ENCODE measurements at regions not wholly inside any gene's neighbourhood (a gene's known extent, or its start where the extent isn't known, plus 50 kb on each side); places are given as distances from the start of the nearest gene placed in this dataset.
"Not testable (repeated sequence)": the region's sequence is repeated elsewhere in the genome, so short reads cannot be mapped to it uniquely, and the experiment has no call there.

DNA sequence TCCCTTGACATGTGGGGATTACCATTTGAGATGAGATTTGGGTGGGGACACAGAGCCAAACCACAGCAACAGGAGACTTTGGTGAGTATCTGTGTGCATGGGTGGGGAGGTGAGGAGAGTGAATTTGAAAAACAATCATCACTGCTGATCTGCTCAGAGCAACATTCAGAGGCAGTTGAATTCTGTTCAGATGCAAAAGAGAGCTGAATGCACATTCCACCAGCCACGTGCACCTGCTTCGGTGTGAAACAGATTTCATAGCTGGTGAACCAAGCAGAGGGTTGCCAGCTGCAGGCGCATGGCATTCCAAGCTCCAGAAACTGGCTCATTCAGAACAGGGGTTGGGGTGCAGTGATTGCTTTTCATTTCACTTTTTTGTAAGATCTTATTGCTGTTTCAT is 233.1 kb upstream of the FOXF1 start:
- H3K27me3 ChIP-seq (ENCODE audit: insufficient read depth, low read length) = peaks cover 47% of the 10 kb centered on the region
- no peak overlapping the region for H2AFZ ChIP-seq (ENCODE audit: low read length, unreplicated experiment)
- H3K27ac ChIP-seq (ENCODE audit: low read depth, low read length) = no peak overlapping the region
- H3K79me2 ChIP-seq (ENCODE audit: control insufficient read depth, insufficient read depth, low read length, unreplicated experiment) = no peaks in the 10 kb centered on the region
- H3K36me3 ChIP-seq (ENCODE audit: insufficient read depth, low read length) = no peaks in the 10 kb centered on the region
- no peak overlapping the region for H3K4me3 ChIP-seq (ENCODE audit: low read depth, low read length)
- H3K4me1 ChIP-seq (ENCODE audit: control insufficient read depth, insufficient read depth, low read length, unreplicated experiment) = no peaks in the 10 kb centered on the region

DNA sequence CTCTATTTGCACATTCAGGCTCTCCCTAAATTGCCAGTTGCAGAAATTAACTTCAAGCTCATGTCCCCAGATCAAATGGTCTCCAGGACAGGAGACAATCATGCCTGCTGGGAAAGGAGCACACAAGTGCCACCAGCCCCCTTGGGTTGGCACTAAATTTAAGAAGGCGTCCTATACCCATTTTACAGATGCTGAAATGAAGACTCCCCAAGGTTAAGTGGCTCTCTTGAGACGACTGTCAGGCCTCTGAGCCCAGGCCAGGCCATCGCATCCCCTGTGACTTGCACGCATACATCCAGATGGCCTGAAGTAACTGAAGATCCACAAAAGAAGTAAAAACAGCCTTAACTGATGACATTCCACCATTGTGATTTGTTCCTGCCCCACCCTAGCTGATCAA is 232.5 kb upstream of the FOXF1 start:
- H2AFZ ChIP-seq (ENCODE audit: low read length, unreplicated experiment); H3K4me3 ChIP-seq (ENCODE audit: low read depth, low read length); H3K79me2 ChIP-seq (ENCODE audit: control insufficient read depth, insufficient read depth, low read length, unreplicated experiment); H3K4me1 ChIP-seq (ENCODE audit: control insufficient read depth, insufficient read depth, low read length, unreplicated experiment); H3K36me3 ChIP-seq (ENCODE audit: insufficient read depth, low read length); H3K27ac ChIP-seq (ENCODE audit: low read depth, low read length): not testable (repeated sequence)
- peaks cover 46% of the 10 kb centered on the region for H3K27me3 ChIP-seq (ENCODE audit: insufficient read depth, low read length)

DNA sequence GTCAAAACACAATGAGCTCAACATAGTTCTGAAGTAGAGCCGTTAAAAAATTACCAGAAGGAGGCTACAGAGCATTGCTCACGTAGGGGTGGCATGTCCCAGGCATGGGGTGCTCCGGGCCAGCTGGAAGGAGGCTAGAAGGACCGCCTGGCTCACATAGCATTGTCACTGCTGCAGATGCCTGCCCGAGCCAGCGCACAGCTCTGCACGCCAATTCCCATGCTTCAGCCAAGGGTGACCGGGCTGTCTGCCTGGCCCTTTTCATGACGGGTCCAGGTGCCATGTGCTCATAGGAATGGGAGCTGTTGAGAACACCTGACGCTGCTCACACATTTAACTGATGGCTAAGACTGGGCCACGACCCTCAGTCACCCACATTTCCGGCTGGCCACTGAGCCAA is 228.9 kb upstream of the FOXF1 start:
- H3K36me3 ChIP-seq (ENCODE audit: insufficient read depth, low read length) = no peaks in the 10 kb centered on the region
- no peak overlapping the region for H3K4me3 ChIP-seq (ENCODE audit: low read depth, low read length)
- no peaks in the 10 kb centered on the region for H3K79me2 ChIP-seq (ENCODE audit: control insufficient read depth, insufficient read depth, low read length, unreplicated experiment)
- H3K4me1 ChIP-seq (ENCODE audit: control insufficient read depth, insufficient read depth, low read length, unreplicated experiment) = no peaks in the 10 kb centered on the region
- no peak overlapping the region for H3K27ac ChIP-seq (ENCODE audit: low read depth, low read length)
- peaks cover 48% of the 10 kb centered on the region for H3K27me3 ChIP-seq (ENCODE audit: insufficient read depth, low read length)
- H2AFZ ChIP-seq (ENCODE audit: low read length, unreplicated experiment) = no peak overlapping the region

DNA sequence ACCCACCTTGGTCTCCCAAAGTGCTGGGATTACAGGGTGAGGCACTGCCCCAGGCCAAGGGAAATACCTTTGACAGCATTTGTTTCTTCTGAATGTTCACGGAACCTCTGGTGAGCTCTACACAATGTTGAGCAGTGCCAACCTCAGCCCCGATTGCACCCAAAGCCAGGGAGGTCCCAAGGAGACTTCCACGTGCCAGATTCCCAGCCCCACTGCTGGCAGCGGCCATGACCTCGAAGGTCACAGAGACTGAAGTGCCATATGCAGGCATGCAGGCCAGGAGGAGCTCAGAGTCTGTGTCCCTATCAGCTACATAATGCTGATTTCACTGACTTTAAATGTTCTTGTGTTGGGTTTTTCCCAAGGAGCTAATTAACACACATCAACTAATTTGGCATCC is 226.4 kb upstream of the FOXF1 start:
- Histone ChIP-seq H3K4me3 (ENCODE audit: low read depth, low read length) (no peak overlapping the region), H3K79me2 (ENCODE audit: control insufficient read depth, insufficient read depth, low read length, unreplicated experiment) (no peaks in the 10 kb centered on the region), H3K4me1 (ENCODE audit: control insufficient read depth, insufficient read depth, low read length, unreplicated experiment) (no peaks in the 10 kb centered on the region), H3K36me3 (ENCODE audit: insufficient read depth, low read length) (no peaks in the 10 kb centered on the region), H2AFZ (ENCODE audit: low read length, unreplicated experiment) (no peak overlapping the region), H3K27me3 (ENCODE audit: insufficient read depth, low read length) (peaks cover 64% of the 10 kb centered on the region), H3K27ac (ENCODE audit: low read depth, low read length) (no peak overlapping the region)

DNA sequence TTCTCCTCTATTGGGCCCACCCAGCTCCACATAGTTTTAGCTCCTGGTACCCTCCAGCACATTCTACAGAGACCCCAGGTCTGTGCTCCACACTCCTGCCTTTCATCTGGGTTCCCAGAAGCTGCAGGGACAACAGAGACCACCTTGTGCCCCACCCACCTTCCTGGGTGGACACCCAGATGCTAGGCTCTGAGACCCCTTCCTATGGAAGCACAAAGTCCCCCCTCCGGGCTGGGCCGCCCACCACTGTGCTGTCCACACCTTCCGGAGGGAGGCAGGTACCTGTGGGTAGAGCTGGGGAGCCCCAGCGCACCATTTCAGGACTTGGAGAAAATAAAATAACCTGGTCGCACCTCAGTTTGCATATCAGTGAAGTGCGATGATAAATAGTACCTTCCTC is 224.9 kb upstream of the FOXF1 start:
- Histone ChIP-seq H3K79me2 (ENCODE audit: control insufficient read depth, insufficient read depth, low read length, unreplicated experiment) (no peaks in the 10 kb centered on the region), H2AFZ (ENCODE audit: low read length, unreplicated experiment) (no peak overlapping the region), H3K4me1 (ENCODE audit: control insufficient read depth, insufficient read depth, low read length, unreplicated experiment) (no peaks in the 10 kb centered on the region), H3K36me3 (ENCODE audit: insufficient read depth, low read length) (no peaks in the 10 kb centered on the region), H3K27me3 (ENCODE audit: insufficient read depth, low read length) (peaks cover 78% of the 10 kb centered on the region), H3K4me3 (ENCODE audit: low read depth, low read length) (no peak overlapping the region), H3K27ac (ENCODE audit: low read depth, low read length) (no peak overlapping the region)

DNA sequence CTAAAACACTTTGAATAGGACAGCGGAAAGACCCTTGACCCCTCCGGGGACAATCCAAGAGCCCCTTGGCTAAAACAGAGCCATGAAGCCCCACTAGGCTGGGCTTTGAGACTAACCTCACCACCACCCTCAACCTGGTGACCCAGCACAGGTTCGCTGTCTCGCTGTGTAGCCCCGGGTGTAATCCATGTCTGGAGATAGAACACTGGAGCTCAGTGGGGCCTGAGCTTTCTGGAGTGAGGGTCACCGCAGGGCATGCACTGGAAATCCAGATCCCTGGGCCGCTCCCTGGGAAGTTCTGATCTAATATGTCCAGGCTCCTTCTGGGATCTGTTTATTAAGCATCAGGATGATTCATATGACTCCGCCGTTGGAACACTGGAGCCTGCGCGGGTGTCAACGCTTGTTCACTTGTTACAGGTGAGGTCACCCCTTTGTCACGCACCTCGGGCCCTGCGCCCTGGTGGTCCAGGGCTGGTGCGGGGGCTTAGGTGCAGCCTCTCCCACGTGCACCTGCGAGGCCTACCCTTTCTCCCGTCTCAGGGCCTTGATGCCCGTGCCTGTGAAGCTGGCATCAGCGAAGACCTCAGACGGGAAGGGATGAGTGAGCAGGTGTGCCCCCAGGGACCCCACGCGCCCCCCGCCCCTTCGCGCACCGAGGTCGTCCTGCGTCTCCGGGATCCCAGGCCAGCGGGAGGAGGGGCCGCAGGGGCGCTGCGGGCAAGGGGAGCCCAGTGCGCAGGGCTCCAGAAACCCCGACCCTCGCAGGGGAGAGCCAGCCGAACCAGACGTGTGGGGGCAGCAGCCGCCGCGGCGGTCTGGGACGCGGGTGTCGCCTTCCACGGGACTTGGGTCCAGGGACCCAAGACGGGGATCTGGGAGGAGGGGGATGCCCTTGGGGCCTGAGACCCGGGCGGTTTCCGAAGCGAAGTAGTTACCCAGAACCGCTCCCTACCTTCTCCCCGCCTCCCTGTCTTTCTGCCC is 224.1 kb upstream of the FOXF1 start:
- Histone ChIP-seq H3K27me3 (ENCODE audit: insufficient read depth, low read length) (peaks cover 86% of the 10 kb centered on the region), H3K27ac (ENCODE audit: low read depth, low read length) (no peak overlapping the region), H3K4me1 (ENCODE audit: control insufficient read depth, insufficient read depth, low read length, unreplicated experiment) (no peaks in the 10 kb centered on the region), H3K79me2 (ENCODE audit: control insufficient read depth, insufficient read depth, low read length, unreplicated experiment) (no peaks in the 10 kb centered on the region), H2AFZ (ENCODE audit: low read length, unreplicated experiment) (no peak overlapping the region), H3K4me3 (ENCODE audit: low read depth, low read length) (no peak overlapping the region), H3K36me3 (ENCODE audit: insufficient read depth, low read length) (no peaks in the 10 kb centered on the region)

DNA sequence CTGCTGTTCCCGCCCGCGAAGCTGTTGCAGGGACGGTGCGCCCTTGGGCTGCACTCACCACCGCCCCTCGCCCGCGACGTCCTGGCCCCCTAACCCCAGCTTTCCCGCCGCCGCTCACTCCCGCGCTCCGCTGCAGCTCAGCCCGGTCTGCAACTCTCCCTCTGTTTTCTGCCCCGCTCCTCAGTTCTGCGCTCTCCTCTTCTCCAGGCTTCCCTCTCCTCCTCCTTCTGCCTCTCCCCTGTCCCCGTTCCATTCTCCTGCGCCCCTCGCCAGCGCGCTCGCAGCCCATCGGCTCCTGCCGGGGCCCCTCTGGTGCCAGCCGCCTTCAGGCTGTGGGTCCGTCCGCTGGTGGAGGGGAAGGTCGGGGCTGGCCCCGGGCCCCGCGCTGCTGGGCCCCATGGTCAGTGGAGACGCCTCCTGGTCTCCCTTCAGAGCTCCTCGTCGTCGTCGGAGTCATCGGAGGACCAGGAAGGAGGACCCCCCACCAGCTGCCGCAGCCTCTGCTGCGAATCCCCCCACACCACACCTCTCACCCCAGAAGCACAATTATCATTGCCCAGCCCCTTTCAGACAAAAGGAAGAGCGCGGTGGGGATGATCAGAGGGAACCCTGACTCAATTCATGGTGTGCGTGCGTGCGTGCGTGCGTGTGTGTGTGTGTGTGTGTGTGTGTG is 223.2 kb upstream of the FOXF1 start:
- H3K4me3 ChIP-seq (ENCODE audit: low read depth, low read length) = no peak overlapping the region
- no peak overlapping the region for H3K27ac ChIP-seq (ENCODE audit: low read depth, low read length)
- H3K4me1 ChIP-seq (ENCODE audit: control insufficient read depth, insufficient read depth, low read length, unreplicated experiment) = no peaks in the 10 kb centered on the region
- H3K36me3 ChIP-seq (ENCODE audit: insufficient read depth, low read length) = no peaks in the 10 kb centered on the region
- no peak overlapping the region for H2AFZ ChIP-seq (ENCODE audit: low read length, unreplicated experiment)
- peaks cover 89% of the 10 kb centered on the region for H3K27me3 ChIP-seq (ENCODE audit: insufficient read depth, low read length)
- no peaks in the 10 kb centered on the region for H3K79me2 ChIP-seq (ENCODE audit: control insufficient read depth, insufficient read depth, low read length, unreplicated experiment)

DNA sequence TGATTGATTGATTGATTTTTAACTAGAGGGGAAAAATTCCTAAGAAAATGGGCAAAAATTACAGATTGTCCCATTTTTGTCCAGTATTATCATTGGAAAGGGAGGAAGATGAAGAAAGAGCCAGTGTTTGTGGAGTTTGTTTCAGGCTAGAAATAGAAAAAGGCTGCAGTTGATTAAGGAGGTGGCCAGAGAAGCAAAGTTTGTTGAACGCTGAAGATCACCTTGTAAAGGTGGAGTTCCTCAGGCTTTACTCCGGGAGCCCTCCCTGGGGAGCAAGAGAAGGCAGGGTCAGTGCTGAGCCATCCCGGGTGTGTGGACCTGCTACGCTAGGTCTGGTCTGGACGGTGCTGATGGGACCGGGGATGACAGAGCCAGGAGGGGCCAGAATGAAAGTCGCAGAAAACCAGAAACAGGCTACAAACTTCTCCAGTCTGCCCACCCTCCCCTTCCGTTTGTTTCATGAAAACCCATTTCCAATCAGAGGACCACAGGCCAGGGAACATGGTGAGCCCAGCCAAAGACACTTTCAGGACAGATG is 222.6 kb upstream of the FOXF1 start:
- H2AFZ ChIP-seq (ENCODE audit: low read length, unreplicated experiment) = no peak overlapping the region
- H3K36me3 ChIP-seq (ENCODE audit: insufficient read depth, low read length) = no peaks in the 10 kb centered on the region
- no peak overlapping the region for H3K27ac ChIP-seq (ENCODE audit: low read depth, low read length)
- peaks cover 89% of the 10 kb centered on the region for H3K27me3 ChIP-seq (ENCODE audit: insufficient read depth, low read length)
- H3K79me2 ChIP-seq (ENCODE audit: control insufficient read depth, insufficient read depth, low read length, unreplicated experiment) = no peaks in the 10 kb centered on the region
- H3K4me1 ChIP-seq (ENCODE audit: control insufficient read depth, insufficient read depth, low read length, unreplicated experiment) = no peaks in the 10 kb centered on the region
- H3K4me3 ChIP-seq (ENCODE audit: low read depth, low read length) = no peak overlapping the region

DNA sequence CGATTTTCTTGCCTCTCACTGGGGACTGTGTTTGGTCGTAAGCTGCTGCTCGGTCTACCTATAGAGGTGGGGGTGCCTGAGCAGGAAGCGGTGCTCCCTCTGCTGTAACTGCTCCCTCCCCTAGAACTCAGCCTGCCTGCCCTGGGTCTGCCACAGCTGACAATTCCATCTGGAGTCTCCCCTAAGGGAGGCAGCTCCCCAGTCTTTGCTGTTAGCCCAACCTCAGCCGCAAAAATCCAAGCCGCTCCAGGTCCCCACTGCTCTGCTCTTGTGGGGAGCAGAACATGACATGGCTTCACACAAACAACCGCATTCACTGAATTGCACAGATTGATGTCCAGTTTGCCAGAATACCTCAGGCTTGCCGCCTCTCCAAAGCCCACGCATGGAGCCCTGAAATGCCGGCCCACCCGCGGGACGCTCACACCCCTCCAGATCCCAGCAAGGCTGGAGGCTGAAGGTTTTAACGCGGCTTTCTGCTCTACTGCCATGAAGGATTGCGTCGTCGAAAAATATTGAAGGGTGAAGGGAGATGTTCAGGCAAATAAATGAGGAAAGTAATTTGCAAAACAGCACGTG is 221.5 kb upstream of the FOXF1 start:
- peaks cover 98% of the 10 kb centered on the region for H3K27me3 ChIP-seq (ENCODE audit: insufficient read depth, low read length)
- no peaks in the 10 kb centered on the region for H3K4me1 ChIP-seq (ENCODE audit: control insufficient read depth, insufficient read depth, low read length, unreplicated experiment)

DNA sequence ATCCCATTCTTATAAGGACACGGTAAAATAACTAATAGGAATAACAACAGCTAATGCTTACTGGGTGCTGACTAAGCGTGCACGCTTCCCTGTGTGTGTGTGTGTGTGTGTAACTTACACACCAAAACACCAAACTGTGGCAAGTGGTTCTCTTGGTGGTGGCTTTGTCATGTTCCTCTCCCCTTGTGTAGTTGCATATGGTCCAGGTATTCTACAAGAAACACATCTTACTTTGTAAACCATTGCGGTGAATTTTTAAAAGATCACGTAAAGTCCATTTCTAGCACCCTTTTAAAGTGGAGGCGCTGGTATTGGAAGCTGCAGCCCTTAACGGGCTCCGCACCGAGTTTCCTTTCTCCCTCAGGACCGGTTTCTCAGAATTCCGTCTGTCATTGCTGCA is 221.0 kb upstream of the FOXF1 start:
- Histone ChIP-seq H3K27me3 (ENCODE audit: insufficient read depth, low read length) (peaks cover 94% of the 10 kb centered on the region), H2AFZ (ENCODE audit: low read length, unreplicated experiment) (no peak overlapping the region), H3K36me3 (ENCODE audit: insufficient read depth, low read length) (no peaks in the 10 kb centered on the region), H3K79me2 (ENCODE audit: control insufficient read depth, insufficient read depth, low read length, unreplicated experiment) (no peaks in the 10 kb centered on the region), H3K27ac (ENCODE audit: low read depth, low read length) (no peak overlapping the region), H3K4me3 (ENCODE audit: low read depth, low read length) (no peak overlapping the region), H3K4me1 (ENCODE audit: control insufficient read depth, insufficient read depth, low read length, unreplicated experiment) (no peaks in the 10 kb centered on the region)

More for the DNA sequence above, 221.5 kb upstream of the FOXF1 start:
- Histone ChIP-seq H3K79me2 (ENCODE audit: control insufficient read depth, insufficient read depth, low read length, unreplicated experiment) (no peaks in the 10 kb centered on the region), H2AFZ (ENCODE audit: low read length, unreplicated experiment) (no peak overlapping the region), H3K36me3 (ENCODE audit: insufficient read depth, low read length) (no peaks in the 10 kb centered on the region), H3K27ac (ENCODE audit: low read depth, low read length) (no peak overlapping the region), H3K4me3 (ENCODE audit: low read depth, low read length) (no peak overlapping the region)
